SK-MEL-5 (cell line): ENCODE measurements at regions not wholly inside any gene's neighbourhood (a gene's known extent, or its start where the extent isn't known, plus 50 kb on each side); places are given as distances from the start of the nearest gene placed in this dataset.
A peak's percentile ranks its signal among the peaks of the same experiment; 100 is the strongest.

Experiments
- DNase-seq: peaks from one replicate; pipeline ENCODE4 v3.0.0-alpha.2; 2016; ENCODE audit warnings: low read depth, low spot score
- in situ Hi-C: cut with HindIII; loops from 2 replicates; pipeline ENCODE4 v1.10.0; 2016; ENCODE audit warnings: low sequenced_read_pairs, high pct_unique_total_duplicates, low pct_unique_long_range_greater_than_20kb

DNA sequence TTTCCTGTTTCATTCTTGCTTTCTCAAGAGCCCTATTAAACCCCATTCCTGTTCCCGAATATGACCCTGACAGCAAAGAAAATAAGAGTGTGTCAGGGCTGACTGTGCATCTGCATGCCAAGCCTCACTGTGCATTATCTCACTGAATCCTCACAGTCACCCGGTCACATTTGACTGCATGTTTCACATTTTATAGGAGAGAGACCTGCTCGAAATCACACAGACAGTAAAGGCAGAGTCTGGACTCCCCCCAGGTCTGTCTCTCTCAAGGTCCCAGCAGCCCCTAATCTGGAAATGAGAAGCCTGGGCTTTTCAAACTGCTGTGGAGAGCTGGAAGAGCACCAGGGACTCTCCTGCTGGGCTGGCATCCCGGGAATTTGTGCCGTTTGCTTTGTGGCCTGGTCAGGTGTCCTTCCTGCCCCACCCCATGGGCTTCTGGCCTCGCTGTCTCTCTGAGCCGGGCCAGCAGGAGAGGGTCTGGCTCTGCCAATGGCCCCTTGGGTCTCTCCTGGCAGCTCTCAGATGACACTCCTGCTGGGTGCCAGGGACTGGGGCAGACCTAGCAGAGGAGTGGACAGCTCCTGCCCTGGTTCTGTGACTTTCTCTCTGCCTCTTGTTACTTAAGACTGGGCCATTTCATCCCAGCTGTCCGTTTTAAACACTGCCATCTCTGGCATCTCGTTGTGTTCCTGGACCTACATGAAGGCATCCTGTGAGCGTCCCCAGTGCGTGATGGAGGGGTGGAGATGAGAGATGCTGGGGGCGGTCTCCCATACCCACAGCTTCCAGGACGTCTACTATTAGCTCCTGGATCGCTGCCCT lies 173.6 kb downstream of the ARHGAP12 start:
- in situ Hi-C loops, result no loop called here
- DNase-seq, result no peak

DNA sequence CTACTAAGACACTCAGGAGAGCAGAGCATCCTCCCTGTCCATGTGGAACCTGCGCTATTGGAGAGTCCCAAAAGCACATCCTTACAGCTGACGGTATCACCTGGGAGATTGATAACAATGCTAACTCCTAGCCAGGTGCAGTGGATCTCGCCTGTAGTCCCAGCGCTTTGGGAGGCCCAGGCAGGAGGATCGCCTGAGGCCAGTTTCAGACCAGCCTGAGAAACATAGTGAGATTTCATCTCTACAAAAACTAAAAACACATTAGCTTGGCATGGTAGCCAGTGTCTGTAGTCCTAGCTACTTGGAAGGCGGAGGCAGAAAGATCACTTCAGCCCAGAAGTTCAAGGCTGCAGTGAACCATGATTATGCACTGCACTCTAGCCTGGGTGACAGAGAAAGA lies 174.9 kb downstream of the ARHGAP12 start:
- in situ Hi-C loops, result no loop called here
- DNase-seq, result no peak

GRCh38 chr10:31752170-31752569 lies 176.5 kb downstream of the ARHGAP12 start:
- in situ Hi-C loops, result no loop called here
- no peak for DNase-seq

- in situ Hi-C loops, result no loop called here
- DNase-seq, result no peak
Observed at GRCh38 chr10:31751738-31752080, 176.9 kb downstream of the ARHGAP12 start.

DNA sequence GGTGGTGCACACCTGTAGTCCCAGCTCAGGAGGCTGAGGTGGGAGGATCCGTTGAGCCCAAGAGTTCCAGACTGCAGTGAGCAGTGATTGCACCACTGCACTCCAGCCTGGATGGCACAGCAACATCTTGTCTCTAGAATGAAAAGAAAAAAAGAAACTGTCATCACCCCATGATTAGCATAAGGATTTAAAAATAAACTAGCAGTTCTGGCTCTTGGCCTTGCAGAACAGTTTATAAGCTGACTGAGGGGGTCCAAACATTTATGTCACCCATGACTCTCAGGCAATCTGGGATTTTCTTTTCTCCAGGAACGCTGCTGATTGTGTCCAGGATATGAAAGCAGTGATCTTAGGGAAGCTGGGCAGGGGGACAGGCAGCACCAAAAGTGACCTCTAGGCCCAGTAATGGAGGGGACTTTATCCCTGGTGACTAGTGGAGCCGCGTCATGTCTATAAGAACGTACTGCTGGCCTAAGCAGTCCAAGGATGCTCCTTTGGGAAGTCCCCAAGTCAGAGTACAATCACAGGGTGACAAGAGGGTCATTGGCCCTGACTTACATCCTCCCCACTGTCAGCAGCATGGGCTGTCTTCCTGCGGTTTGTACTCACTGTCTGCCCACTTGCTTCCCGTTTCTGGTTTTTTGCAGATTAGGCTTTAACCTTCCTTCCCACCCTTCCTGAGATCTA lies 177.4 kb downstream of the ARHGAP12 start:
- DNase-seq, result no peak
- in situ Hi-C loops, result no loop called here

DNA sequence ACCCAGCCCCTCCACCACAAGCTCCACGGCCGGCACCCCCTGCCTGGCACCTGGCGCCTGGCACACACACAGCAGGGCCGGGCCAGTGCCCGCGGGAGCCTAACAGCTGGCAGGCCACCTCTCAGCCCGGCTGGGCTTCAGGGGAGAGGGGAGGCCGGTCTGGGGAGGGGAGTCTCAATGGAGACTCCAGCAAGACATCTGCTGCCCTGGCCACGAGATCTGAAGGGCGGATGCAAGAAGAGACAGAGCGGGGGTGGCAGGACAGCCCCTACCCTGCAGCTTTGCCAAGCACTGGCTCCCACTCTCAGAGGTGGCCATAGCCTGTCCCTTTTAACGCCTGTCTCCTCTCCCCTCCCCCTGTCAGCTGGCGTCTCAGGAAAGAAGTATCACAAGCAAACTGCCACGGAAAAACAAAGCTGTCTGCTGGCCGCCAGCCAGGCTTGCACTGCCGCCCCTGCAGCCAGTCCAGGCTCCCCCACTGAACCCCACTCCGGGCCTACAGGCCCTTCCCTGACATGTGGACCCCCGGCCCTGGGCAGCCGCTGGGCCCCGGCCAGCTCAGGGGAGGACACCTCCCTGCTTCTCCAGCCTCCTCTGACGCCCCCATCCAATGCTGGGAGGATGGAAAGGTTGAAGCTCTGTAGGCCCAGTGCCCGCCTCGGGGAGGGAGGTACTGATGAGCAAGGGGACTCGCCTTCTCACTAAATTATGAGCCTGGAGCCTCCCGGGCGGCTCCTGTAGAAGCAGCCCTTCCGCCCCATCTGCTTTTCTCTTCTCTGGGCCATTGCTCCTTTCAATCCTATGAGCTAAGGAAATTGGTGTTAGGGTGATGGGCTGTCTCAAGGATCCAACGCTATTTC lies 178.4 kb downstream of the ARHGAP12 start:
- no peak for DNase-seq
- in situ Hi-C loops, result no loop called here

- in situ Hi-C loops, result no loop called here
- DNase-seq, result no peak
Observed at GRCh38 chr10:31749301-31749700, 179.3 kb downstream of the ARHGAP12 start.

GRCh38 chr10:31745612-31746376 lies 182.8 kb downstream of the ARHGAP12 start:
- DNase-seq, result peak; percentile 57
- in situ Hi-C loops, result no loop called here

DNA sequence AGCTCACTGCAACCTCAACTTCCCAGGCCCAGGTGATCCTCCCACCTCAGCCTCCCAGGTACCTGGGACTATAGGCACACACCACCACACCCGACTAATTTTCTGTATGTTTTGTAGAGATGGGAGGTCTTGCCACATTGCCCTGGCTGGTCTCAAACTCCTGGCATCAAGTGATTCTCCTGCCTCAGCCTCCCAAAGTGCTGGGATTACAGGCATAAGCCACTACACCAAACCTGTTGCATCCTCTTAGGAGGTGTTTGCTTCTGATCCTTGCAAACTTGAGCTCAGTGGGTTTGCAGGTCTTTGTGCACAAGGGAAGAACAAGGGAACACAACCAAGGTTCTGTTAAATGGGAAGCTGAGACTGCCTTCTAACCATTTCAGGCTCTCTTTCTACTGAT lies 184.6 kb downstream of the ARHGAP12 start:
- in situ Hi-C loops, result no loop called here
- DNase-seq, result no peak

GRCh38 chr10:31742255-31742654 lies 186.4 kb downstream of the ARHGAP12 start:
- no peak for DNase-seq
- in situ Hi-C loops, result no loop called here

GRCh38 chr10:31741473-31741872 lies 187.2 kb downstream of the ARHGAP12 start:
- no peak for DNase-seq
- in situ Hi-C loops, result no loop called here

GRCh38 chr10:31739711-31740110 lies 188.9 kb downstream of the ARHGAP12 start:
- no peak for DNase-seq
- in situ Hi-C loops, result no loop called here

DNA sequence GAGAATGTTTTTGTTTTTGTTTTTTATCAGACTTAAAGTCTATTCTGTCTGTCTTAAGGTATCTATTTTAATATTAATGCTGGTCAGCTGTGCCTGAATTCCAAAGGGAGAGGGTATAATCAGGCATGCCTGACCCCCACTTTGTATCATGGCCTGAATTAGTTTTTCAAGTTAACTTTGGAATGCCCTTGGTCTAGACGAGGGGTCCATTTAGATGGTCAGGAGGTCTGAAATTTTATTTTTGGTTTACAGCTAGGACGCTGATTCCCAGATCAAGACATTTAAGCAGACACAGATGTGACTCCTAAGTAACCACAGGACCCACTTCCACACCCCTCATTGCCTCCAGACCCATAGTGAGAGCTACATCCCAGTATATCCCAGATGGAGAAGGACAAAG lies 189.5 kb downstream of the ARHGAP12 start:
- in situ Hi-C loops, result no loop called here
- no peak for DNase-seq

- no peak for DNase-seq
- in situ Hi-C loops, result no loop called here
Observed at GRCh38 chr10:31731711-31732110, 196.9 kb downstream of the ARHGAP12 start.

DNA sequence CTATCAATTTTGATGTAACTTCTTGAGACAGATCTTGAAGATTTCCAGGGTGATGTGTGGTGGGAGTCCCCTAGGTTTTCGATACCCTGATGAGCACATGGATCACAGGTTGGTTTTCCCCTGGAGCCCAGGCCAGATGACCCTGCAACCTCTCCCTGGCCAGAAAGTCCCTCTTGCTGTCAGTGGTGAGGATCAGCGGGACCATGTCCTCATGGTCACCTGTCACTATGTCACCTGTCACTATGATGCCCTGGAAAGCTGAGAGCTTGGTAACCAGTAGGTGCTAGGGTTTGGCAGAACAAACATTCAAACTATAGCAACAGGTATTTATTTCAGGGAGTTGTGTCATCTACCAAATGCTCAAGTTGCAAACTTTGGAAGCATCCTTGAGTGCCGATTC lies 197.9 kb downstream of the ARHGAP12 start:
- in situ Hi-C loops, result no loop called here
- no peak for DNase-seq

- in situ Hi-C loops, result no loop called here
- no peak for DNase-seq
Observed at GRCh38 chr10:31728698-31729224, 199.9 kb downstream of the ARHGAP12 start.

DNA sequence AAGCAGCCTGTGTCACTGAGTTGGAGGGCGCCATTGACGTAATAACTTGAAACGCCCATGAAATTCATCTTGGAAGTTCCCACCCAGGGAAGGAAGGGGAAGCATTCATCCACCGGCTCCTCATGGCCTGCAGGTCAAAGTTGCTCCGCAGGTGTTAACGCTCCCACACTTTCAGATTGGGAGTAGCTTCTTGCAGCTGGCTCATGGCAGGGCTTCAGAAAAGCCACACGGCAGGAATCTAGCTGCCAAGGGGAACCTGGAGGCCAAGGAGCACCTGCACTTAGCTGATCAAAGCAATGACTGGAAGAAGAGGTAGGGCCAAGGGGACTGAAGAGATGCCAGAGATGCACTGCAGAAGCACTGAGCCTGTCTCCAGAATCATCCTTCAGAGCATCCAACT lies 203.2 kb downstream of the ARHGAP12 start:
- in situ Hi-C loops, result no loop called here
- DNase-seq, result no peak

- in situ Hi-C loops, result no loop called here
- no peak for DNase-seq
Observed at GRCh38 chr10:31724296-31724695, 204.3 kb downstream of the ARHGAP12 start.
